Hippocampal formation (tissue), 2 donors: ENCODE measurements at regions not wholly inside any gene's neighbourhood (a gene's known extent, or its start where the extent isn't known, plus 50 kb on each side); places are given as distances from the start of the nearest gene placed in this dataset.

ENCODE experiments used
- DNase-seq, 2 donors: peaks; one replicate each; lab custom pipeline; 2025; lab: John Stamatoyannopoulos, UW

- DNase-seq = no peak
Observed at GRCh38 chr15:94100863-94101262, 130.5 kb upstream of the MCTP2 start.

- no peak for DNase-seq
Observed at GRCh38 chr15:94099574-94099960, 131.8 kb upstream of the MCTP2 start.

GRCh38 chr15:94098921-94099573, 132.3 kb upstream of the MCTP2 start:
- DNase-seq = no peak

DNA sequence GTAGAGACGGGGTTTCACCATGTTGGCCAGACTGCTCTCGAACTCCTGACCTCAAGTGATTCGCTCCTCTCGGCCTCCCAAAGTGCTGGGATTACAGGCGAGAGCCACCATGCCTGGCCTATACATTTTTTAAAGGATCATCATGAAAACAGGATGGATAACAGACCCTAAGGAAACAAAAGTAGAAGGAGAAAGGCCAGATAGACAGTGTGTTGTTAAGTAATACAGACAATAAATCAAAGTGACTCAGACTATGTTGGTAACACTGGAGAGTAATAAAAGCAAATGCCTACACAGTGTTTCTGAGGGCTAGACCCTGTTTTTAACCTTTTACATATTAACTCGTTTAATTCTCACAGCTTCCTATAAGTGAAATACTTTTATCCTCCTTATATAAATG, 133.8 kb upstream of the MCTP2 start:
- no peak for DNase-seq

DNA sequence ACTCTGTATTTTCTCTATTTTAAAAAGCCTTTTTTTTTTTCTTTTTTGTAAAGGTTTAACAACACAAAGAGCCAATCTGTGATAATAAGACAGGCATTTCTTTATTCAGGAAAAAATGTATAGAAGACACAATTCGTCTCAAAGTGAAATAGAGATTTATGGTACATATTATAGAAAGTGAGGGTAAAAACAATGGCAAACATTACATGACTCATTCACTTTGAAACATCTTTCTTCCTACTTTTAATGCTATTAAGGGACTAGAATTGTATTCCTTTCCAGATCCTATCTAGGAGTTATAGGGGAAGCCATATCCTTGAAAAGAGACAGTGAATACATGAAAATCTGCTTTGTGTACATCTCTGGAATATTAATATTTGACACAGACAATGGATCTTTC, 137.1 kb upstream of the MCTP2 start:
- DNase-seq = no peak

GRCh38 chr15:94086341-94086740, 145.0 kb upstream of the MCTP2 start:
- no peak for DNase-seq

- DNase-seq = no peak
Observed at GRCh38 chr15:94083467-94084052, 147.8 kb upstream of the MCTP2 start.

- DNase-seq = no peak
Observed at GRCh38 chr15:94081829-94082228, 149.5 kb upstream of the MCTP2 start.

GRCh38 chr15:94080989-94081605, 150.3 kb upstream of the MCTP2 start:
- no peak for DNase-seq

DNA sequence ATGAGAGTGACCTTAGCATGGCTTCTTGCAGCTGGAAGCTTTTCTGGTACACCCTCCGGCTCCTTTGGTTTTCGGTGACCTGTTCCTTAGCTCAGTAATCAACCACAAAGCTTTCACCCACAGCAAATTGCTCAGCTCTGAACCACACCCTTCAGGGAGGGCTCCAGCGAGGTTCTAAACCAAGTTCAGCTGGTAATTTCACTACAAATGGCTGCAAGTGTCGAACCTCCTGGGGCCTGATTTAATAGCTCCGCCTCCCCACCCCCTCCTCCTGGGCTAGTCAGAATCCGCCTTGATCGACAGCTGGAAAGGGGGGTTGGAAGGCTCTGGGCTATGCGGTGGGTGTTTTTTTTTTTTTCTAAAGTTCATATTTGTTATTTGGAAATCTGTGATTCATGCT, 150.9 kb upstream of the MCTP2 start:
- DNase-seq = no peak

GRCh38 chr15:94079968-94080367, 151.4 kb upstream of the MCTP2 start:
- no peak for DNase-seq

- DNase-seq = no peak
Observed at GRCh38 chr15:94079459-94079858, 151.9 kb upstream of the MCTP2 start.

GRCh38 chr15:94077938-94078337, 153.4 kb upstream of the MCTP2 start:
- DNase-seq = no peak

DNA sequence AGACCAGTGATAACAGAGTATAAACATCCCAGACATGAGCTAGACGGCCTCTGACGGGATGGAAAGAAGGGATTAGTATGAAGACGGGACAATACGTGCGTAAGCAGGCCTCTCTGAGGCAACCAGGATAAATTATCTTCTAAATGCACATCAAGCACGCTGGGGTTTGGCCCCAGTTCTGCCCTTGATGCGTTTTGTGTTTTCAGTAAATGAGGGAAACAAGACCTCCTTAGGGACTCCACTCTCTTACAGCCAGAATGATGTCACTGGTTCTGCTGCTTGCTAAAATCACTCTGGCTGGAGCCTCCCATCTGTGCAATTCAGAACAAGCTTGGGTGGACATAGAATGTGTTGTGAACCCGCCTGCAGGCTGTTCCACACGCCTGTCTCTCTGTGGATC, 156.0 kb upstream of the MCTP2 start:
- no peak for DNase-seq

DNA sequence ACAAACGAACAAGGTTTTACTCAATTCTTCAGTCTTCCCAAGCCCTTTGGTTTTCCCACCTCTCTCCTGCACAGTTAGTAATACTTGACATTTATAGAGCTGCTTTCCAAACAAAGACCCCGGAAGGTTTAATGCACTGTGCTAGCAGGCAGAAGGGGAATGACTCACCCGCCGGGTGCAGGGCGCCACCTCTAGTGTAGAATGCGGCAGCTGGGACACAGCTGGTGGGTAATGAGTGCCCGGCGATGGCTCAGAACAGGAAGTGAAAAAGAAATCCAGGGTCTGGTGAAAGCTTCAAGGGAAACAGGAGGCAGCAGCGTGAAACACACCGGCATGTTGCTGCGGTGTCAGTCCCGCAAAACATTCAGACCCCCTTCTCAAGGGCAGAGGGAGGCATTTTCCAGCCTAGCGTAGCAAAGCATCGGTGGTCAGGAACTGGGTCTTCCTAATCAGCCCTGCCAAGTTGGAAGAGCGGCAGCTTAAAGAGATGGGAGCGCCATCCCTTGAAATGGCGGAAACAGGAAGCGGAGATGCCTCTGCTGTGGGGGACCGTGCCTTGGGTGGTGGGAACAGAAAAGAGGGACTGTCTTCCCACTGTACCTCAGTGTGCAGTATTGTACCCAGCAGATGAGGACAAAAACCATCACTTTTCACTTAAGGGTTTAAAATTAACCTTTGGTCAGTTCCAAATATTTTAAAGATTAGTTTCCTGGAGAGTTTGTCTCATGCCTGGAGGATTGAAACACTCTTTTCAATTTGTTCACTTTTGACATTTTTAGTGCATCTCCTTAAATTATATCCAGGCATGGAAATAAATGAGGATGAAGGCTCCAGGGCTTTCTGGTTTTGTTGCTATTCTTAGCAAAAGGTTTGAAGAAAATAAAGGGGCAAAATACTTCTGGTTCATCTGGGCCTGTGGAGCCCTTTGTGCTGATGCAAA, 160.7 kb upstream of the MCTP2 start:
- DNase-seq = no peak

DNA sequence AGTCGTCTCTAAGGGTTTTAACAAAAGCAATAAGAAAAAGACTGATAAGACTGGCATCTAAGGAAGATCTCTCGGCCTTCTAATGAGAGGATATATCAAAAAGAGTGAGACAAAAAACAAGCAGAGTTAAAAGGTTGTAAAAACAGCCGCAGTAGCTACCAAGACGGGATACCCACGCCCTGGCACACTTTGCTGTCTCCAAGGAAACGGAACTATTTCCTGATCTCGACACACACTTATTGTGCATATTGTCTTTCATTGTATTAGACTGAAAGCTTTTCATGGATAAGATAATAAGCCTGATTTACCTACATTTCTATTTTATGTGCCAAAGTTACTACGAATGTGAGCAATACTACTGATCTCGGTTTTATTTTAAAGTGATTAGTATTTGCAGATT, 161.5 kb upstream of the MCTP2 start:
- no peak for DNase-seq

DNA sequence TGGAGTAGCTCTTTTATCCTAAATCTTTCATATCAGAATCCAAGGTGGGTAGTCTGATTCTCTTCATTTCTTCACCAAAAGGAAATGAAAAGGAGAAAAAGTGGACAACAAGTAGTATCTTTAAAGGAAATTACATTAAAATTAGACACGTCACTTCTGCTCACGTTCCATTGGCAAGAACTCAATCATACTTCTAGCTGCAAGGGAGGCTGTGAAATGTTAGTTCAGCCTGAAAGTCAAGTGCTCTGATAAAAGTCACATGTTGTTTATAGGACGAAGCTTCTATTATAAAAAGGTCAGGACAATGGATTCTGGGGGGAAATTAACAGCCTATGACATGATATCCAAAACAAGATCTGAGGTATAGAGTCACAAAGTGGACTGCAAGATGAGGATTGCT, 164.6 kb upstream of the MCTP2 start:
- DNase-seq = no peak

- DNase-seq = no peak
Observed at GRCh38 chr15:94066046-94066445, 165.3 kb upstream of the MCTP2 start.

DNA sequence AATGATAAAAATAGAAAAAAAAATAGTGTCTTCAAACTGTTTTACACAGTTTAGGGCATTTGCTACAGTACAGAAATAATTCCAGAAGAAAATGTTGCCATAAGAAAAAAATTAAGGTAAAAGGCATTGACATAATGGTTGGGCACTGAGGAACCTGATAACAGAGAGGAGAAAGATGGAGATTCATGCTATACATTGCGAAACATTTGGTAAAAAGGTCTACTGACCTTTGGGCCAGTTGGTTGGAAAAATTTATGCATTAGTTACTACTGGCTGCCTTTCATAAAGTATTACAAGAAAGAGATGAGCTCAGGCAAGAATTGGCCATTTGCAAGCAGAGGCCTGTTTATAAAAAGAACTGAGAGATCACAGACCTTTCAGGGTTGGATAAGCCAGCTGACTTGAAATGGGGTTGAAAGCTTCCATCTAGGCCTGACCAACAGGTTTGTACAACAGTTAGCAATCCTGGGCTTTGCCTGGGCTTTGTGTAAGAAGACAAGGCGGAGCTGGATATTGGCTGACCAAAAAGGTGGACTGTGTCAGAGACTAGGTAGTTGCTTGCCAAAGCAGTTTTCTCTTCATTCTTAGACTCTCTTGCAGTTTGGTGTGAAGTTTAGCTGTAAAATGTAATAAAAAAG, 166.6 kb upstream of the MCTP2 start:
- DNase-seq = no peak

- DNase-seq = no peak
Observed at GRCh38 chr15:94061041-94061440, 170.3 kb upstream of the MCTP2 start.

DNA sequence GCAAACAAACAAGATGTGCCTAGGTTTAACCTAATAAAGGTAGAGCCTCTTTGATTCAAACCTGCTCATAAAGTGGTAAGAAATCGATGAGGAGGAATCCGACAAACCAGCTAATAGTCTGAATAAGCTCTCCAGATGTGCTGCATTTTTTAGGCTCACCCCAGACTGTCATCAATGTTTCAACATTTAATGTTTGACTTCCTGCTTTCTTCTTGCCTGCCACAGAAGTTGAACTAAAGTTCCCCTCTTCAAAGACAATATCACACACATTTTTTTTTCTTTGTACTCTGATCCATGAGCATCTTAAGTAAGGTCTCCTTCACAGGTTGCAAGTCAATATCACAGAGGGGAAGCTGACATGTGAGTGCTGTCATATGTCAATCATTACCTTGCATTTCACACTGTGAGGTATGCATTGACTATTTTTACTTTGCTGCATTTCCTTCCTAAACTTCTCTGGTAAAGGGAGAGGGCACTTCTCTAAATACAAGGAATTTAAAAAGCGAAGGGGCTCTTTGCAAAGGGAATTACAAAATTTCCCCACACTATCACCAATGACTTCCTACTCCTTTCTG, 172.3 kb upstream of the MCTP2 start:
- no peak for DNase-seq

GRCh38 chr15:94057305-94057704, 174.1 kb upstream of the MCTP2 start:
- no peak for DNase-seq
